GM12878 (cell line): ENCODE measurements at regions not wholly inside any gene's neighbourhood (a gene's known extent, or its start where the extent isn't known, plus 50 kb on each side); places are given as distances from the start of the nearest gene placed in this dataset.

Source experiments
- ATAC-seq: fragments of 200-7000 bp; cut with Tn5 transposase; 3 replicates; pipeline ENCODE4 v1.9.1; 2020; ENCODE audit warnings: mild to moderate bottlenecking, moderate library complexity
- BruUV-seq: library from RNA; stranded (reverse); fragments of 400-500 nt; replicated peaks from 2 replicates; lab custom pipeline; 2021; lab: Mats Ljungman, UMichigan
- CTCF ChIA-PET: fragments of 300-600 bp; sonication (Branson Sonifier 250); formaldehyde crosslinking; extraction: SDS; loops from one replicate; lab custom pipeline; 2021; ENCODE audit warnings: inconsistent platforms; lab: Yijun Ruan, JAX
- POLR2A ChIA-PET: fragments of 350-600 bp; formaldehyde crosslinking; extraction: SDS; loops from one replicate; lab custom pipeline; 2021; ENCODE audit warnings: inconsistent platforms; lab: Charles Lee
- RAD21 ChIA-PET: fragments of 300-600 bp; sonication (Branson Sonifier 250); formaldehyde crosslinking; loops from one replicate; lab custom pipeline; 2023; ENCODE audit warnings: antibody characterized with exemption; ENCODE audit not compliant: unreplicated experiment; lab: Charles Lee
- SMC1A ChIA-PET: fragments of 300-600 bp; sonication (Branson Sonifier 250); formaldehyde crosslinking; loops from one replicate; lab custom pipeline; 2023; ENCODE audit not compliant: unreplicated experiment, uncharacterized antibody; lab: Charles Lee
- DNase-seq: peaks from one replicate; pipeline ENCODE4 v3.0.0-alpha.2; 2011; ENCODE audit warnings: low read depth, low spot score
- FAIRE-seq: peaks from 3 replicates; lab custom pipeline; 2011; peaks lifted over from hg19 to GRCh38; lab: Jason Lieb, UNC
- H2AFZ ChIP-seq: 2 replicates; pipeline ENCODE4 v1.6.0; 2011; ENCODE audit warnings: low read depth, low read length, control low read depth; ENCODE audit not compliant: control insufficient read depth
- H3K27ac ChIP-seq: 2 replicates; pipeline ENCODE4 v1.5.1; 2011; ENCODE audit warnings: control low read depth; ENCODE audit not compliant: control insufficient read depth, insufficient read depth
- H3K27me3 ChIP-seq, 2 experiments: replicated peaks in 1 of 2; 2 replicates each; pipeline versions ENCODE4 v1.6.0 to v1.6.1; 2011; ENCODE audit warnings: low read length in 1 of 2; ENCODE audit not compliant: control insufficient read depth in 2 of 2, insufficient read depth in 2 of 2
- H3K36me3 ChIP-seq, 2 experiments: 2 replicates each; pipeline ENCODE4 v1.5.1; 2011; ENCODE audit warnings: low read length in 1 of 2; ENCODE audit not compliant: control insufficient read depth in 2 of 2, insufficient read depth in 2 of 2
- H3K4me1 ChIP-seq: 2 replicates; pipeline ENCODE4 v1.6.1; 2011; ENCODE audit warnings: mild to moderate bottlenecking, low read length, moderate library complexity, mixed read lengths; ENCODE audit not compliant: control insufficient read depth, insufficient read depth
- H3K4me2 ChIP-seq: 2 replicates; pipeline ENCODE4 v1.6.0; 2011; ENCODE audit warnings: control low read depth; ENCODE audit not compliant: control insufficient read depth, insufficient read depth
- H3K4me3 ChIP-seq: fragments of 200-600 bp; sonication (generic); 2 replicates; pipeline ENCODE4 v1.5.1; 2016
- H3K79me2 ChIP-seq: 2 replicates; pipeline ENCODE4 v1.6.0; 2011; ENCODE audit warnings: low read length; ENCODE audit not compliant: control insufficient read depth, insufficient read depth
- H3K9ac ChIP-seq: 2 replicates; pipeline ENCODE4 v1.8.0; 2011; ENCODE audit warnings: low read length, control low read depth, mixed read lengths; ENCODE audit not compliant: control insufficient read depth, insufficient read depth
- H3K9me3 ChIP-seq: replicated peaks from 3 replicates; pipeline ENCODE4 v1.5.1; 2011; ENCODE audit warnings: mild to moderate bottlenecking, low read length; ENCODE audit not compliant: control insufficient read depth, insufficient read depth
- H4K20me1 ChIP-seq: 2 replicates; pipeline ENCODE4 v1.6.0; 2011; ENCODE audit not compliant: control insufficient read depth, insufficient read depth
- BCL3 ChIP-seq: IDR thresholded peaks from 2 replicates; pipeline ENCODE4 v1.6.1; 2011; ENCODE audit warnings: borderline replicate concordance, low read depth, mild to moderate bottlenecking, moderate library complexity, low read length; ENCODE audit not compliant: insufficient read depth, poor library complexity, severe bottlenecking
- E2F8 ChIP-seq: fragments of 450-650 bp; IDR thresholded peaks from 2 replicates; pipeline ENCODE4 v1.6.1; 2018; ENCODE audit warnings: mild to moderate bottlenecking, low read depth, moderate library complexity; ENCODE audit not compliant: partially characterized antibody
- ELK1 ChIP-seq: IDR thresholded peaks from 2 replicates; pipeline ENCODE4 v1.6.1; 2012; ENCODE audit warnings: low read depth, low read length, improper control_type of control experiment
- ESRRA ChIP-seq: IDR thresholded peaks from 2 replicates; pipeline ENCODE4 v1.6.1; 2012; ENCODE audit warnings: mild to moderate bottlenecking, low read length, improper control_type of control experiment
- EZH2 ChIP-seq: IDR thresholded peaks from 2 replicates; pipeline ENCODE4 v1.6.1; 2012; ENCODE audit warnings: low read depth, mild to moderate bottlenecking, control low read depth, inconsistent platforms, low read length, borderline replicate concordance; ENCODE audit not compliant: control insufficient read depth
- GATAD2B ChIP-seq: fragments of 450-650 bp; conservative IDR thresholded peaks from 2 replicates; pipeline ENCODE4 v1.6.1; 2017; ENCODE audit warnings: low read depth, mild to moderate bottlenecking, moderate library complexity
- HSF1 ChIP-seq: fragments of 150-350 bp; IDR thresholded peaks from 2 replicates; pipeline ENCODE4 v1.6.1; 2014; ENCODE audit warnings: mild to moderate bottlenecking, low read depth, low read length
- IRF5 ChIP-seq: fragments of 450-650 bp; IDR thresholded peaks from 2 replicates; pipeline ENCODE4 v1.6.1; 2017; ENCODE audit warnings: borderline replicate concordance
- MYC ChIP-seq: IDR thresholded peaks from 2 replicates; pipeline ENCODE4 v1.6.1; 2011; ENCODE audit warnings: mild to moderate bottlenecking, low read length, moderate library complexity, inconsistent platforms; ENCODE audit not compliant: insufficient read depth, insufficient replicate concordance, insufficient read length, severe bottlenecking
- RB1 ChIP-seq: fragments of 450-650 bp; formaldehyde crosslinking; IDR thresholded peaks from 2 replicates; pipeline ENCODE4 v1.6.1; 2017; ENCODE audit warnings: mild to moderate bottlenecking, borderline replicate concordance
- TCF12 ChIP-seq: IDR thresholded peaks from 2 replicates; pipeline ENCODE4 v1.6.1; 2011; ENCODE audit warnings: low read depth, mild to moderate bottlenecking, low read length
- USF1 ChIP-seq: IDR thresholded peaks from 2 replicates; pipeline ENCODE4 v1.6.1; 2011; ENCODE audit warnings: borderline replicate concordance, low read depth, mild to moderate bottlenecking, moderate library complexity, mixed read lengths, low read length; ENCODE audit not compliant: insufficient read depth; ENCODE audit errors: extremely low read length
- ZNF274 ChIP-seq: IDR thresholded peaks from one replicate; pipeline ENCODE4 v1.8.0; 2011; ENCODE audit not compliant: insufficient read length, insufficient read depth
- WGBS: methylation state at CpG from one replicate; pipeline ENCODE4 v1.1.6; 2016; ENCODE audit warnings: low lambda C conversion rate; ENCODE audit not compliant: insufficient replicate concordance, insufficient coverage; ENCODE audit errors: missing lambda C conversion rate; 5-methylcytosine and 5-hydroxymethylcytosine counted together
- in situ Hi-C: fragments of 300-500 bp; cut with MboI; formaldehyde crosslinking; loops from 9 replicates; pipeline ENCODE4 v1.14.3; 2018; ENCODE audit warnings: mixed read lengths
- intact Hi-C: fragments of 100-400 bp; cut with micrococcal nuclease; formaldehyde crosslinking; loops from one replicate; pipeline ENCODE4 v1.14.2; 2022; ENCODE audit not compliant: unreplicated experiment

GRCh38 chr1:222370913-222371675 lies 176.8 kb downstream of the HHIPL2 start:
- no TSS peak for BruUV-seq
- TF ChIP-seq USF1 (no peak), IRF5 (no peak), ESRRA (no peak), HSF1 (no peak), RB1 (no peak), GATAD2B (no peak), BCL3 (no peak), TCF12 (no peak), ZNF274 (no peak), E2F8 (no peak), MYC (no peak), ELK1 (no peak), EZH2 (no peak)
- no peaks in the 10 kb centered on the region for H4K20me1 ChIP-seq
- H3K4me2 ChIP-seq, result no peak overlapping the region
- H3K4me3 ChIP-seq, result no peak overlapping the region
- intact Hi-C loops, result no loop called here
- WGBS, result 47% methylated on average over 7 of the region's 7 CpGs
- H3K9me3 ChIP-seq, result no peaks in the 10 kb centered on the region
- ChIA-PET CTCF (no interaction called here), RAD21 (interaction anchor here (1.3 kb wide), 1 partner anchor 84 kb away, joined by 3 read pairs; no protein-coding TSS in a partner anchor), SMC1A (no interaction called here), POLR2A (no interaction called here)
- no peaks in the 10 kb centered on the region for H3K4me1 ChIP-seq
- in situ Hi-C loops, result no loop called here
- FAIRE-seq, result no peak
- H3K79me2 ChIP-seq, result no peaks in the 10 kb centered on the region
- no peak for DNase-seq
- H2AFZ ChIP-seq, result no peak overlapping the region
- no peak overlapping the region for H3K9ac ChIP-seq
- no peak overlapping the region for H3K27ac ChIP-seq
- H3K27me3 ChIP-seq, result no peaks in the 10 kb centered on the region; a peak in 2 of 4 replicates
- no peaks in the 10 kb centered on the region for H3K36me3 ChIP-seq
- ATAC-seq, result no peak
